ENCODE measurements at regions not wholly inside any gene's neighbourhood (a gene's known extent, or its start where the extent isn't known, plus 50 kb on each side); places are given as distances from the start of the nearest gene placed in this dataset.

DNA sequence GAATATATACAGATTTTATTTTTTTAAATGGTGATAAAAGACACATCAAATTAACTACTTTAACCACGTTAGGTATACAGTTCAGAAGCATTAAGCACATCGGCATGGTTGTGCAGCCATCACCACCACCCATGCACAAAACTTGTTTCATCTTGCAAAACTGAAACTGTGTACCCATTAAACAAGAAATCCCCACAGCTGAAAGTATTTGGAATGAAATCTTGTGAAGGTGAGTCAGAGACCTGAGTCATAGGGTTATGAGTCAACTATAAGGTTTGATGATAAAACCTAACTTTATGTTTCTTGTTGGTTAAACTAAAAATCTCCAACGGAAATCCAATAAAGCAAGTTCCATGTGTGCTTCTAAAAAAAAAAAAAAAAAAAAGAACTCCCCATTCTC, 561.6 kb upstream of the PSMD7 start:
- peak; percentile 8 for DNase-seq (ENCODE audit: low spot score)
- no peak for TF ChIP-seq PAX8 (CRISPR knock-in tag; IDR thresholded peaks at IDR 0.05; ENCODE audit: borderline replicate concordance)
- no peak for TF ChIP-seq ZNF3 (CRISPR knock-in tag; IDR thresholded peaks at IDR 0.05)
- TF ChIP-seq NKX3-1 (CRISPR knock-in tag; IDR thresholded peaks at IDR 0.05) = no peak
- no peak for TF ChIP-seq ZNF367 (CRISPR knock-in tag; IDR thresholded peaks at IDR 0.05; ENCODE audit: borderline replicate concordance)
- Histone ChIP-seq H3K9me3 (ENCODE audit: low read length) (peaks cover 4% of the 10 kb centered on the region; the same call in 1 of the 2 replicates), H3K27me3 (ENCODE audit: control insufficient read depth in 1 of 2, insufficient read depth in 2 of 2, low read length in 2 of 2) (no peaks in the 10 kb centered on the region), H3K4me1 (ENCODE audit: insufficient read depth, low read length) (peaks cover 15% of the 10 kb centered on the region), H3K79me2 (ENCODE audit: insufficient read depth, low read length) (no peaks in the 10 kb centered on the region), H4K20me1 (ENCODE audit: insufficient read depth, low read length) (no peaks in the 10 kb centered on the region), H2AFZ (ENCODE audit: low read length) (no peak overlapping the region), H3K9ac (ENCODE audit: insufficient read depth, low read depth, low read length) (no peak overlapping the region), H3K4me2 (ENCODE audit: low read depth, low read length) (no peak overlapping the region), H3K4me3 (replicated peaks in 1 of 3; ENCODE audit: insufficient read depth in 1 of 3, low read depth in 2 of 3, low read length in 3 of 3) (no peak overlapping the region), H3K27ac (ENCODE audit: extremely low read length, insufficient read depth, low read length) (no peak overlapping the region), H3K36me3 (replicated peaks in 1 of 2; ENCODE audit: control insufficient read depth in 1 of 2, insufficient read depth in 2 of 2, low read length in 2 of 2) (no peaks in the 10 kb centered on the region)
- in situ Hi-C loops (cut with HindIII; ENCODE audit: extremely low pct_ligation_motif_present, low pct_unique_long_range_greater_than_20kb) = no loop called here
- no peak for FAIRE-seq
- ChIA-PET POLR2A (no interaction called here), CTCF (ENCODE audit: low intra/inter-chr PET ratio, low total read pairs) (no interaction called here)
- no peak for ATAC-seq
- 29% methylated on average over 3 of the region's 3 CpGs for WGBS (ENCODE audit: low lambda C conversion rate)
- BruUV-seq (replicated peaks) = no TSS peak
- intact Hi-C loops (cut with micrococcal nuclease; ENCODE audit: unreplicated experiment) = no loop called here

DNA sequence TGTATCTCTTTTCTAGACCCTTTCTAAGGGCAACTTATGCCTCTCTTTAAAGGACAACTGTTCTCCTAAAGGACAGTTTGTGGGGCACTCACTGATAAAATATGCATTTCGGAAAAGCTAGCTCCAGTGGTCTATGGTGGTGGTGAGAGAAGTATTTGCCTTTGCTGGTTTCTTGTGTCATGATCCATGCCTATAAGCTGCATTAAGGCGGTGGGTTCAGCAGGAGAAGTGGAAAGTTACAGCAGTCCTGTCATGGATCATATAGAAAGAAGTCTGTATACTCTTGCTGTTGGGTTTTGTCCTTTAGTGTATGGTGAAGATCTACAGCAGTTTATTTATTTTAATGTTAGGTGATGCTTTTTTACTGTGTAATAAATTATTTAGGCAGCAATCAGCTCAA, 563.9 kb upstream of the PSMD7 start:
- no TSS peak for BruUV-seq (replicated peaks)
- ATAC-seq (peak; percentile 23; the same call in 2 of the 3 replicates), DNase-seq (ENCODE audit: low spot score) (no peak), FAIRE-seq (no peak)
- no peaks in the 10 kb centered on the region for H3K36me3 ChIP-seq (replicated peaks in 1 of 2; ENCODE audit: control insufficient read depth in 1 of 2, insufficient read depth in 2 of 2, low read length in 2 of 2)
- CTCF ChIA-PET (ENCODE audit: low intra/inter-chr PET ratio, low total read pairs) = no interaction called here
- in situ Hi-C loops (cut with HindIII; ENCODE audit: extremely low pct_ligation_motif_present, low pct_unique_long_range_greater_than_20kb) (no loop called here), intact Hi-C loops (cut with micrococcal nuclease; ENCODE audit: unreplicated experiment) (no loop called here)
- POLR2A ChIA-PET = no interaction called here
- WGBS (ENCODE audit: low lambda C conversion rate) = 49% methylated on average over 2 of the region's 2 CpGs
- peaks cover 15% of the 10 kb centered on the region for H3K4me1 ChIP-seq (ENCODE audit: insufficient read depth, low read length)
- no peaks in the 10 kb centered on the region for H4K20me1 ChIP-seq (ENCODE audit: insufficient read depth, low read length)
- no peak overlapping the region for H2AFZ ChIP-seq (ENCODE audit: low read length)
- peaks cover 4% of the 10 kb centered on the region; the same call in 1 of the 2 replicates for H3K9me3 ChIP-seq (ENCODE audit: low read length)
- no peak overlapping the region; a peak in 1 of 6 replicates for H3K4me3 ChIP-seq (replicated peaks in 1 of 3; ENCODE audit: insufficient read depth in 1 of 3, low read depth in 2 of 3, low read length in 3 of 3)
- no peak overlapping the region for H3K9ac ChIP-seq (ENCODE audit: insufficient read depth, low read depth, low read length)
- H3K27ac ChIP-seq (ENCODE audit: extremely low read length, insufficient read depth, low read length) = no peak overlapping the region
- no peaks in the 10 kb centered on the region for H3K79me2 ChIP-seq (ENCODE audit: insufficient read depth, low read length)
- no peaks in the 10 kb centered on the region for H3K27me3 ChIP-seq (ENCODE audit: control insufficient read depth in 1 of 2, insufficient read depth in 2 of 2, low read length in 2 of 2)
- H3K4me2 ChIP-seq (ENCODE audit: low read depth, low read length) = peak overlapping the region; percentile 0; the same call in 1 of the 2 replicates
- TF ChIP-seq, protein P1, sequence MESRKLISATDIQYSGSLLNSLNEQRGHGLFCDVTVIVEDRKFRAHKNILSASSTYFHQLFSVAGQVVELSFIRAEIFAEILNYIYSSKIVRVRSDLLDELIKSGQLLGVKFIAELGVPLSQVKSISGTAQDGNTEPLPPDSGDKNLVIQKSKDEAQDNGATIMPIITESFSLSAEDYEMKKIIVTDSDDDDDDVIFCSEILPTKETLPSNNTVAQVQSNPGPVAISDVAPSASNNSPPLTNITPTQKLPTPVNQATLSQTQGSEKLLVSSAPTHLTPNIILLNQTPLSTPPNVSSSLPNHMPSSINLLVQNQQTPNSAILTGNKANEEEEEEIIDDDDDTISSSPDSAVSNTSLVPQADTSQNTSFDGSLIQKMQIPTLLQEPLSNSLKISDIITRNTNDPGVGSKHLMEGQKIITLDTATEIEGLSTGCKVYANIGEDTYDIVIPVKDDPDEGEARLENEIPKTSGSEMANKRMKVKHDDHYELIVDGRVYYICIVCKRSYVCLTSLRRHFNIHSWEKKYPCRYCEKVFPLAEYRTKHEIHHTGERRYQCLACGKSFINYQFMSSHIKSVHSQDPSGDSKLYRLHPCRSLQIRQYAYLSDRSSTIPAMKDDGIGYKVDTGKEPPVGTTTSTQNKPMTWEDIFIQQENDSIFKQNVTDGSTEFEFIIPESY (CRISPR knock-in tag; IDR thresholded peaks at IDR 0.05) = no peak
- TF ChIP-seq SIX1 (CRISPR knock-in tag; IDR thresholded peaks at IDR 0.05; ENCODE audit: borderline replicate concordance) = no peak
- TF ChIP-seq KDM4B (CRISPR knock-in tag; IDR thresholded peaks at IDR 0.05) = no peak
- no peak for TF ChIP-seq ZMYM2 (CRISPR knock-in tag; IDR thresholded peaks at IDR 0.05)
- TF ChIP-seq, protein P2, sequence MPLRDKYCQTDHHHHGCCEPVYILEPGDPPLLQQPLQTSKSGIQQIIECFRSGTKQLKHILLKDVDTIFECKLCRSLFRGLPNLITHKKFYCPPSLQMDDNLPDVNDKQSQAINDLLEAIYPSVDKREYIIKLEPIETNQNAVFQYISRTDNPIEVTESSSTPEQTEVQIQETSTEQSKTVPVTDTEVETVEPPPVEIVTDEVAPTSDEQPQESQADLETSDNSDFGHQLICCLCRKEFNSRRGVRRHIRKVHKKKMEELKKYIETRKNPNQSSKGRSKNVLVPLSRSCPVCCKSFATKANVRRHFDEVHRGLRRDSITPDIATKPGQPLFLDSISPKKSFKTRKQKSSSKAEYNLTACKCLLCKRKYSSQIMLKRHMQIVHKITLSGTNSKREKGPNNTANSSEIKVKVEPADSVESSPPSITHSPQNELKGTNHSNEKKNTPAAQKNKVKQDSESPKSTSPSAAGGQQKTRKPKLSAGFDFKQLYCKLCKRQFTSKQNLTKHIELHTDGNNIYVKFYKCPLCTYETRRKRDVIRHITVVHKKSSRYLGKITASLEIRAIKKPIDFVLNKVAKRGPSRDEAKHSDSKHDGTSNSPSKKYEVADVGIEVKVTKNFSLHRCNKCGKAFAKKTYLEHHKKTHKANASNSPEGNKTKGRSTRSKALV (CRISPR knock-in tag; IDR thresholded peaks at IDR 0.05) = no peak
- no peak for TF ChIP-seq ZNF562 (CRISPR knock-in tag; IDR thresholded peaks at IDR 0.05; ENCODE audit: borderline replicate concordance)
- TF ChIP-seq GABPB1 (CRISPR knock-in tag; IDR thresholded peaks at IDR 0.05) = no peak
- no peak for TF ChIP-seq RELA (CRISPR knock-in tag; IDR thresholded peaks at IDR 0.05)
- no peak for TF ChIP-seq ZNF841 (CRISPR knock-in tag; IDR thresholded peaks at IDR 0.05; ENCODE audit: borderline replicate concordance)

Data from HepG2 (cell line).